D721Med (cell line): ENCODE measurements at regions not wholly inside any gene's neighbourhood (a gene's known extent, or its start where the extent isn't known, plus 50 kb on each side); places are given as distances from the start of the nearest gene placed in this dataset.
"Not testable (repeated sequence)": the region's sequence is repeated elsewhere in the genome, so short reads cannot be mapped to it uniquely, and the experiment has no call there.

ENCODE experiments used
- DNase-seq: peaks from one replicate; pipeline ENCODE4 v3.0.0; 2011; ENCODE audit warnings: low spot score; ENCODE audit not compliant: insufficient read length
- FAIRE-seq: peaks from 2 replicates; lab custom pipeline; 2011; peaks lifted over from hg19 to GRCh38; lab: Jason Lieb, UNC
- TF ChIP-seq, protein P1 (sequence below): IDR thresholded peaks from 2 replicates; pipeline ENCODE4 v1.5.1; 2012; ENCODE audit warnings: mild to moderate bottlenecking, control low read depth; ENCODE audit not compliant: insufficient read depth; ENCODE audit errors: missing control alignments

- FAIRE-seq (no peak), DNase-seq (no peak)
- TF ChIP-seq, protein P1, sequence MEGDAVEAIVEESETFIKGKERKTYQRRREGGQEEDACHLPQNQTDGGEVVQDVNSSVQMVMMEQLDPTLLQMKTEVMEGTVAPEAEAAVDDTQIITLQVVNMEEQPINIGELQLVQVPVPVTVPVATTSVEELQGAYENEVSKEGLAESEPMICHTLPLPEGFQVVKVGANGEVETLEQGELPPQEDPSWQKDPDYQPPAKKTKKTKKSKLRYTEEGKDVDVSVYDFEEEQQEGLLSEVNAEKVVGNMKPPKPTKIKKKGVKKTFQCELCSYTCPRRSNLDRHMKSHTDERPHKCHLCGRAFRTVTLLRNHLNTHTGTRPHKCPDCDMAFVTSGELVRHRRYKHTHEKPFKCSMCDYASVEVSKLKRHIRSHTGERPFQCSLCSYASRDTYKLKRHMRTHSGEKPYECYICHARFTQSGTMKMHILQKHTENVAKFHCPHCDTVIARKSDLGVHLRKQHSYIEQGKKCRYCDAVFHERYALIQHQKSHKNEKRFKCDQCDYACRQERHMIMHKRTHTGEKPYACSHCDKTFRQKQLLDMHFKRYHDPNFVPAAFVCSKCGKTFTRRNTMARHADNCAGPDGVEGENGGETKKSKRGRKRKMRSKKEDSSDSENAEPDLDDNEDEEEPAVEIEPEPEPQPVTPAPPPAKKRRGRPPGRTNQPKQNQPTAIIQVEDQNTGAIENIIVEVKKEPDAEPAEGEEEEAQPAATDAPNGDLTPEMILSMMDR, result no peak
Measured at GRCh38 chr3:25844891-25845290, 55.0 kb downstream of the OXSM start.

DNA sequence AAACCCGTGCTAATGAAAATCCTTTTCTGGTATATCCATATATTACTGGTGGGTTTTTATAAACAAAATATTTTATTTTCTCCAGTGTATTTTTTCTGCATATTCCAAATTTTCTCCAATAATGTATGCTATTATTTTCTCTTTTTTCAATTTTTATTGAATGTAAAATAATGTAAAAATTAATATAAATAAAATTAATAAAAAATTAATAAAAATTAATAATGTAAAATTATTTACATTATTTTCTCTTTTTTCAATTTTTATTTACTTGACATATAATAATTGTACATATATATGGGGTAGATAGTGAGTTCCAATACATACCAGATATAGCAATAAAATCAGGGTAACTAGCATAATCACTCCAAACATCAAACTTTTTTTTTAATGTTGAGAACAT lies 56.4 kb downstream of the OXSM start:
- DNase-seq (no peak), FAIRE-seq (no peak)
- TF ChIP-seq, protein P1, result no peak

DNA sequence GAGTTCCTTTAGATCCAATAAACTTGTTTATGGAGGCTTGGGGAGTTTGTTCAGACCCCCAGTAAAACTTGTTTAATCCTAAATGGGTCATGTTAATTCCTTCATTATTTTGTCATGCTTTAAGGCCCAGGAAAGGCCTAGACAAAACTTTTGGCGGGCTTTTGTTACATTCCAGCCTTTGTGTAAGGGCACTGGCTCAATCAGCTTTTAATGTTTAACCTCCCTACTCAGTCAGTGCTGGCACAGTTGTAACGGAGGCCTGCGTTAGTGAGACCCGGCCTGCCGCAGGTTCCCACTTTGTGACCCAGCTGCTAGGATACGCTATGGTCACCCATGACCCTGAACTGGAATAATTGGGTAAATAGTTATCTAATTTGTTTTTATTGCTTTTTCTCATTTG lies 59.2 kb downstream of the OXSM start:
- DNase-seq (no peak), FAIRE-seq (no peak)
- TF ChIP-seq, protein P1, result no peak

GRCh38 chr3:25849641-25850385 lies 59.9 kb downstream of the OXSM start:
- DNase-seq, result no peak
- no peak for FAIRE-seq
- TF ChIP-seq, protein P1, result no peak

DNA sequence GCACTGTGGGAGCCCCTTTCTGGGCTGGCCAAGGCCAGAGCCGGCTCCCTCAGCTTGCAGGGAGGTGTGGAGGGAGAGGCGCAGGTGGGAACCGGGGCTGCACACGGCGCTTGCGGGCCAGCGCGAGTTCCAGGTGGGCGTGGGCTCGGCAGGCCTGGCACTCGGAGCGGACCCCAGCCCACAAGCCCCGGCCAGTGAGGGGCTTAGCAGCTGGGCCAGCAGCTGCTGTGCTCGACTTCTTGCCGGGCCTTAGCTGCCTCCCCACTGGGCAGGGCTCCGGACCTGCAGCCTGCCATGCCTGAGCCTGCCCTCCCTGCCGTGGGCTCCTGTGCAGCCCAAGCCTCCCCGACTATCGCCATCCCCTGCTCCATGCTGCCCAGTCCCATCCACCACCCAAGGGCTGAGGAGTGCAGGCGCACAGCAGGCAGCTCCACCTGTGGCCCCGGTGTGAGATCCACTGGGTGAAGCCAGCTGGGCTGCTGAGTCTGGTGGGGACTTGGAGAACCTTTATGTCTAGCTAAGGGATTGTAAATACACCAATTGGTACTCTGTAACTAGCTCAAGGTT lies 61.9 kb downstream of the OXSM start:
- not testable (repeated sequence) for DNase-seq, FAIRE-seq

- TF ChIP-seq, protein P1, result no peak
- DNase-seq (no peak), FAIRE-seq (no peak)
Measured at GRCh38 chr3:25854214-25854613, 64.3 kb downstream of the OXSM start.

GRCh38 chr3:25854635-25855034 lies 64.7 kb downstream of the OXSM start:
- FAIRE-seq, result no peak
- no peak for DNase-seq
- TF ChIP-seq, protein P1, result no peak
